ENCODE measurements at regions not wholly inside any gene's neighbourhood (a gene's known extent, or its start where the extent isn't known, plus 50 kb on each side); places are given as distances from the start of the nearest gene placed in this dataset.

DNA sequence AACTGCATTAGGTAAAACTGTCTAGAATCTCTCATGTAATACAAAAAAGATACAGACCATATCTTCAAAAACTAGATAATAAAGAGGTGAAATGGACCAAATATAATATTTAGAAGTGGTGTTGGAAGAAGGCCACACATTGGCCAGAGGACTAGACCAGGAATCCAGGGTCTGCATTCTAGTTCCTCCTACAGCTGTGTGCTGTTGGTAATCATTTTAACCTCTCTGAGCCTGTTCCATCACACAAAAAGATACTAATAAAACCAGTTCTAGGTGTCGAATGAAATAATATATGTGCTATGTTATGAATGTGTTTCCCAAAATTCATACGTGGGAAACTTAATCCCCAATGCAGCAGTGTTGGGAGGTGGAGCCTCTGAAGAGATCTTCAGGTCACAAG, 111.6 kb upstream of the RREB1 start:
- no peak overlapping the region for H3K4me3 ChIP-seq (ENCODE audit: low read length)
- TF ChIP-seq, protein P1, sequence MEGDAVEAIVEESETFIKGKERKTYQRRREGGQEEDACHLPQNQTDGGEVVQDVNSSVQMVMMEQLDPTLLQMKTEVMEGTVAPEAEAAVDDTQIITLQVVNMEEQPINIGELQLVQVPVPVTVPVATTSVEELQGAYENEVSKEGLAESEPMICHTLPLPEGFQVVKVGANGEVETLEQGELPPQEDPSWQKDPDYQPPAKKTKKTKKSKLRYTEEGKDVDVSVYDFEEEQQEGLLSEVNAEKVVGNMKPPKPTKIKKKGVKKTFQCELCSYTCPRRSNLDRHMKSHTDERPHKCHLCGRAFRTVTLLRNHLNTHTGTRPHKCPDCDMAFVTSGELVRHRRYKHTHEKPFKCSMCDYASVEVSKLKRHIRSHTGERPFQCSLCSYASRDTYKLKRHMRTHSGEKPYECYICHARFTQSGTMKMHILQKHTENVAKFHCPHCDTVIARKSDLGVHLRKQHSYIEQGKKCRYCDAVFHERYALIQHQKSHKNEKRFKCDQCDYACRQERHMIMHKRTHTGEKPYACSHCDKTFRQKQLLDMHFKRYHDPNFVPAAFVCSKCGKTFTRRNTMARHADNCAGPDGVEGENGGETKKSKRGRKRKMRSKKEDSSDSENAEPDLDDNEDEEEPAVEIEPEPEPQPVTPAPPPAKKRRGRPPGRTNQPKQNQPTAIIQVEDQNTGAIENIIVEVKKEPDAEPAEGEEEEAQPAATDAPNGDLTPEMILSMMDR (conservative IDR thresholded peaks at IDR 0.05; ENCODE audit: low read length) = no peak
- no peak for DNase-seq (ENCODE audit: low read depth)

DNA sequence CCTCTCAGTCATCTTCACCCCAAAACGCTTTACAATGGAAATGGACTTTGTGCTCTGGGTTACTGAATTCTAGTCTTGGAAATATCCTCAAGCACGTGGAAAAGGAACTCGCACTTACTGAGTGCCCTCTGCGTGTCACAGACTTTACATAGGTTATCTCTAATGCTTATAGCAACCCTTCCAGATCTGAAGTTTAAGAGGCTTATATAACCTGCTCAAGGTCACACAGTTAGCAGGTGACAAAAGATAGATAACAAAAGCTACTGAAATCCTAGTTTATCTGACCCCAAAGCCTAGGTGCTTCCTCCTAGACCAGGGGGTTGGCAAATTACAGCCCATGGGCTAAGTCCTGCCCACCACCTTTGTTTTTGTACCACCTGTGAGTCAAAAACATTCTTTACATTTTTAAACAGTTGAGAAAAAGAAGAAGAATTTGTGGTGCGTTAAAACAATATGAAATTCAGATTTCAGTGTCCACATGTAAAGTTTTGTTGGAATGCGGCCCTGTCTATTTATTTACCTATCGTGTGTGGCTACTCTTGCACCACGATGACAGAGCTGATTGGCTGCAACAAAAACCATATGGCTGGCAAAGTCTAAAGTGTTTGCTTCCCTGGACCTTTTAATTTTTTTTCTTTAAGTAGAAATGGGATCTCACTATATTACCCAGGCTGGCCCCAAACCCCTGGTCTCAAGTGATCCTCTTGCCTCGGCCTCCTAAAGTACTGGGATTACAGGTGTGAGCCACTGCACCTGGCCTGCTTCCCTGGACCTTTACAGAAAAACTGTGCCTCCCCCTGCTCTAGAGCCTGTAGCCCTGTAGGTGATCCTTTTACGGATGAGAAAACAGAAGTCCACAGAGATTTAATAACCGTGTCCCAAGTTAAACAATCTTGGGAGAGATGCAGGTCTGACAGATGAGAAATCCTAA, 110.2 kb upstream of the RREB1 start:
- TF ChIP-seq, protein P1 (conservative IDR thresholded peaks at IDR 0.05; ENCODE audit: low read length) = no peak
- no peak for DNase-seq (ENCODE audit: low read depth)
- no peak overlapping the region for H3K4me3 ChIP-seq (ENCODE audit: low read length)

DNA sequence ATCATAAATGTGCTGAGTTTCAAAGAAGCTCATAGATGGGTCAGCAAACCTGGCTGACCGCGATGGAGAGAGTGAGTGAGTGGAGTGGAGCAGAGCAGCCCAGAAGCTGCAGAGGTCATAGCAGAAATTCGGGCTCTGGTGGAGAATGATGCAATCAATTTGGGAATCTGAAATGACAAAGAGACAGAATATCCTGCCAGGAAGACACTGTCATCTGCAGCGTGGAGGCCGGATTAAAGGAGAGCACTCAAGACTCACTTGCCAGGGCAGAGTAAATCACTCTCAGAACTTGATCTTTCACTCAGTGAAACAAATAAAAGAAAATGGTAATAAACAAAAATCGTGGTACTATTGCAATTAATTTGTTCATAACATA, 109.6 kb upstream of the RREB1 start:
- TF ChIP-seq, protein P1 (conservative IDR thresholded peaks at IDR 0.05; ENCODE audit: low read length) = no peak

DNA sequence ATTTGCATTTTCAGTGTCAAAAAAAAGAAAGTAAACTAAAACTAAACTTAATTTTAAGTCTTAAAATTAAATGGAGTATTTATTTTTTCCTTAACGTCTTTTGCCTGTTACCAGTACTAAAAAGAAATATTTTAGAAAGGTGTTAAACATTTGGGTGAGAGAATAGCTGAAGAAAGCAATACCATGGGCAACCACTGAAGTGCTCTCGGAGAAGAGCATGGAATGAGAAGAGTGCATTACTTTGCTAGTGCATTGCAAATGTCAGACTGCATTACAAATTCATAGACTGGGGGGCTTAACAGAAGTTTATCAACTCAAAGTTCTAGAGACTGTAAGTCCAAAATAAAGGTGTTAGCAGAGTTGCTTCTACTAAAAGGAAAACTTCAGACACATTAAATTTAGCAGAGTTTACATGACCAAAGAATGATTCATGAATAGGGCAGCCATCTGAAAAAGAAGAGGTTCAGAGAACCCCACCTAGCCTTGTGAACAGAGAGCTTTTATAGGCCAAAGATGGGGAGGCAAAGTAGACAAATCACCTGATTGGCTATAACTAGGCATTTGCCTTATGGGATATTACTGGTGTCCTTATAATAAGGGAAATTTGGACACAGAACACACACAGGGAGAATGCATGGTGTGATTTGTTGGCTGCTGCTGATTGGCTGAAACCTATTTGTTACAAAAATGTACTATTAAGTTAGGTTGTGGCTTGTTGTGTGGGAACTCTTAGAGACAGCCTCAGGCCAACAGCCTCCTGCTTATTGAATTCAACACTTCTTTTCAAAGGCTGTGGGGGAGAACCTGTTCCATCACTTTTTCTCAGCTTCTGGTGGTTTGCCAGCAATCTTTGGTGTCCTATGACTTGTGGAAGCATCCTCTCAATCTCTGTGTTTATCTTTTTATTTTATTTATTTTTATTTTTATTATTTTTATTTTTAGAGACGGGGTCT, 106.7 kb upstream of the RREB1 start:
- no peak overlapping the region for H3K4me3 ChIP-seq (ENCODE audit: low read length)
- TF ChIP-seq, protein P1 (conservative IDR thresholded peaks at IDR 0.05; ENCODE audit: low read length) = no peak
- DNase-seq (ENCODE audit: low read depth) = no peak

More for the DNA sequence above, 109.6 kb upstream of the RREB1 start:
- DNase-seq (ENCODE audit: low read depth) = peak; percentile 48
- no peak overlapping the region for H3K4me3 ChIP-seq (ENCODE audit: low read length)

DNA sequence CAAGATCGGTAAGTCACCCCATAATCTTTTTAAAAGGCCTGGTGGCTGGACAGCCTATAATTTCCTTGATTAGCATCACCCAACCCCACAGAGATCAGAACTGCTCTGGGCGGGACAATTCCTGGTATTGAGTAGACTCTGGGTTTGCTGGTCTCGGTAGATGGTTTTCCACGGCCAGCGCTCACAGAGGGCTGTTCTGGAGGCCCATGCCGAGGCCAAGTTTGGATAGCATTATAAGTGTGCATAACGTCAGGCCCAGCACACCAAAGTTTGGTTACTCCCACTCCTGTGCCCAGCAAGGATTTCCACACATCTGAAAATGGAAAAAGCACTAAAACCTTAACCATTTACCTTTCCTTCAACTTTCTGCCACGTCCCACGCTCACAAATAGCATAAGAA, 104.7 kb upstream of the RREB1 start:
- TF ChIP-seq, protein P1 (conservative IDR thresholded peaks at IDR 0.05; ENCODE audit: low read length) = no peak
- DNase-seq (ENCODE audit: low read depth) = no peak
- H3K4me3 ChIP-seq (ENCODE audit: low read length) = no peak overlapping the region

DNA sequence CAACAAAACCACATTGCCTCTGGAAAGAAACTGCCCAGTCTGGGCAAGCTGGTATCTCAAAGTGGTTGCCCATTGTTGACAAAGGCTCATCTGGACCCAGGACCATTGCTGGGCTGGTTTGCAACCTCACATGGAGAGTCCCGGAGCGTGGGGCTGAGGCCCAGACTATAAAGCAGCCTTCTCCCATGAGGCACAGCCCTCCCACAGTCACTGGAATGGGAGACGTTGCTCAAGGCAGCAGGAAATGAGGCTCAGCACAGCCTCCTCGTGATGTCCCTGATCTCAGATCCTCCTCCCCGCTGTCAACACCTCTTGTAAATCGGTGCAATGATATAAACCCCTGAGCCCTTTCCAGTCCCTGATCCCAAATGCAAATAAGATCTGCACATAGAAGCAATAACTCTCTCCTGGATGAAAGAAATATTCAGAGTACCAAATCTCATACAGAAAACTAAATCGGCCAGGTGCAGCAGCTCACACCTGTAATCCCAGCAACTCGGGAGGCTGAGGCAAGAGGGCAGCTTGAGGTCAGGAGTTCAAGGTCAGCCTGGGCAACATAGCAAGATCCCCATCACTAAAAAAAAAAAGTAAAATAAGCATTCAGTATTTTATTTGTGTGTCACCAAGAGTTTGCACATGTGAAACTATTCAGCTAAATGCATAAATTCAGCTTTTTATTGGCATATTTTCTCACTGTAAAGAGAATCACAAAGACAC, 103.0 kb upstream of the RREB1 start:
- TF ChIP-seq, protein P1 (conservative IDR thresholded peaks at IDR 0.05; ENCODE audit: low read length) = no peak
- DNase-seq (ENCODE audit: low read depth) = peak; percentile 7
- H3K4me3 ChIP-seq (ENCODE audit: low read length) = no peak overlapping the region

All from AG10803 (cell line).